ENCODE measurements at regions not wholly inside any gene's neighbourhood (a gene's known extent, or its start where the extent isn't known, plus 50 kb on each side); places are given as distances from the start of the nearest gene placed in this dataset.

DNA sequence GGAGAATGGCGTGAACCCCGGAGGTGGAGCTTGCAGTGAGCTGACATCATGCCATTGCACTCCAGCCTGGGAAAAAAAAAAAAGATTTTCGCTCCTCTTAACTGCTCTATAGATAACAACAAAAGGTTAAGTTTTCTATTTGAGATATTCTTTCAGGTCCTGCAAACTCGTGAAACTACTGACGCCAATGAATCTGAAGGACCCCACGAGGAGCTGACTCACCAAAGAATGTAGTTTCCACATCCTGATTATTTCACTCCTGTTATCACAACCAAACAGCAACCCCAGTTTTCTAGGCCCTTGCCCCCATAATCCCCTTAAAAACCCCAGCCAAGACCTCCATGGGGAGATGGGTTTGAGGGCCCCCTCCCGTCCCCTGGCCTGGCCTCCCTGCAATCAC, 58.7 kb downstream of the OTOR start:
- no peaks in the 10 kb centered on the region for H3K27me3 ChIP-seq (replicated peaks; ENCODE audit: control insufficient read depth, insufficient read depth, low read length)
- no peak for TF ChIP-seq CTCF (IDR thresholded peaks at IDR 0.05; ENCODE audit: insufficient read depth, low read length, poor library complexity, severe bottlenecking)
- H3K36me3 ChIP-seq (ENCODE audit: control insufficient read depth, insufficient read depth, low read length) = no peaks in the 10 kb centered on the region
- DNase-seq (ENCODE audit: extremely low read depth, insufficient read length) = no peak
- no peak overlapping the region for H3K4me3 ChIP-seq (replicated peaks; ENCODE audit: low read depth, low read length)

DNA sequence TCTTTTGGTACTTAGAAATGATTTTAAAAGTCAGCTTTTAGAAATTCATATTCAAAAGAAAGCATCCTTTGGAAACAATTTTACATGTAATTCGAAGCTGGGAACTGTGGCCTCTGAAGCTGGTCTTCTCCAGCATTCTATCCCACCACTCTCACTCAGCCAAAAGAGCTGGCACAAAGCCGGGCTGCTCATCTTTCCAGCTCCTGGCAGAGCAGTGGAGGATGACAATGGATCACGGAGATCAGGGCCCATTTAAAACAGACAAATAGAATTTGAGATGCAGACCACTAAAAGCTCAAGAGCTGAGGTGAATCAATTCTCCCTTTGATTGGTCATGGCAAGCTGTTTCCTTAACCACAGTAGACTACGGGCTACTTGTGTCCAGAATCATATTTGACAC, 60.6 kb downstream of the OTOR start:
- Histone ChIP-seq H3K4me3 (replicated peaks; ENCODE audit: low read depth, low read length) (no peak overlapping the region), H3K36me3 (ENCODE audit: control insufficient read depth, insufficient read depth, low read length) (no peaks in the 10 kb centered on the region), H3K27me3 (replicated peaks; ENCODE audit: control insufficient read depth, insufficient read depth, low read length) (no peaks in the 10 kb centered on the region)
- no peak for TF ChIP-seq CTCF (IDR thresholded peaks at IDR 0.05; ENCODE audit: insufficient read depth, low read length, poor library complexity, severe bottlenecking)
- no peak for DNase-seq (ENCODE audit: extremely low read depth, insufficient read length)

GRCh38 chr20:16810216-16810615, 62.1 kb downstream of the OTOR start:
- no peak for DNase-seq (ENCODE audit: extremely low read depth, insufficient read length)

DNA sequence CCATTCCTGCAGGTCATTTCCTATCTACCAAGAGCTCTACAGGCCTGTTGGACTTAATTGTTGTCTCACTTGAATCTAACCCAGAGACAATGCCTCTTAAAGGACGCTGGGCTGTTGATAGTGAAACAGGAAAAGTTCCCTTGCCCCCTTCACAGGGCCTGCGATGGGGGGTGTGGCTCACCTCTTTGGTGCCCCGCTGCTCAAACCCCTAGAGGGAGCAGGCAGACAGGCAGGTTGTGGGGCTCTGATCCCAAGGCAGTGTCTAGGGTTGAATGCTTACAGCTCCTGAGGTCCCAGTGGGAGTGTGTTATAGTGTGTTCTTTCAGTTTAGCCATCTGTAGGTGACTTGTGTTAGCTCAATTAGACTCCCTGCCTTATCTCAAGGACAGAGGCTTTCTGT, 68.0 kb downstream of the OTOR start:
- H3K4me3 ChIP-seq (replicated peaks; ENCODE audit: low read depth, low read length) = no peak overlapping the region

More at GRCh38 chr20:16810216-16810615, 62.1 kb downstream of the OTOR start:
- Histone ChIP-seq H3K36me3 (ENCODE audit: control insufficient read depth, insufficient read depth, low read length) (no peaks in the 10 kb centered on the region), H3K27me3 (replicated peaks; ENCODE audit: control insufficient read depth, insufficient read depth, low read length) (no peaks in the 10 kb centered on the region), H3K4me3 (replicated peaks; ENCODE audit: low read depth, low read length) (no peak overlapping the region)
- TF ChIP-seq CTCF (IDR thresholded peaks at IDR 0.05; ENCODE audit: insufficient read depth, low read length, poor library complexity, severe bottlenecking) = no peak

DNA sequence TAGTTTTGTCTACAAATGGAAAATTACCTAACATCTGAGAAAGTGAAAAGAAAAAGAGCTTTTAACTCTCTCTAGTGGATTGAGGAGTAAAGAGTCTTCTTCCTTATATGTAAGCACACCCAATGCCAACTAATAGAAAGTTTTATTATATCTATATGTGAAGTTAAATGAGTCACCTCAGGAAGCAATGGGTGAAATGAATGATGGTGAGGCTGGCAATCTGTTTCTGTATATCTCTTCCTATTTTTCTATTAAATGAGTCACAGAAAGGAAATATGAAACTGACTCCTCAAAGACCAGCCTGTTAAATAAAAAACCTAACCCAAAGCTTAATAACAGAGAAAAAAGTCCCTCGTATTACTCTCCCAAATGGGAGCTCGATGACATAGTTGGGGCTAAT, 71.3 kb downstream of the OTOR start:
- DNase-seq (ENCODE audit: extremely low read depth, insufficient read length) = no peak
- no peak overlapping the region for H3K4me3 ChIP-seq (replicated peaks; ENCODE audit: low read depth, low read length)
- no peak for TF ChIP-seq CTCF (IDR thresholded peaks at IDR 0.05; ENCODE audit: insufficient read depth, low read length, poor library complexity, severe bottlenecking)
- H3K36me3 ChIP-seq (ENCODE audit: control insufficient read depth, insufficient read depth, low read length) = no peaks in the 10 kb centered on the region
- H3K27me3 ChIP-seq (replicated peaks; ENCODE audit: control insufficient read depth, insufficient read depth, low read length) = no peaks in the 10 kb centered on the region

More for the DNA sequence above, 68.0 kb downstream of the OTOR start:
- no peaks in the 10 kb centered on the region for H3K27me3 ChIP-seq (replicated peaks; ENCODE audit: control insufficient read depth, insufficient read depth, low read length)
- no peaks in the 10 kb centered on the region for H3K36me3 ChIP-seq (ENCODE audit: control insufficient read depth, insufficient read depth, low read length)
- no peak for TF ChIP-seq CTCF (IDR thresholded peaks at IDR 0.05; ENCODE audit: insufficient read depth, low read length, poor library complexity, severe bottlenecking)
- DNase-seq (ENCODE audit: extremely low read depth, insufficient read length) = no peak

All from GM06990 (cell line).